GM23338 (cell line): ENCODE measurements at regions not wholly inside any gene's neighbourhood (a gene's known extent, or its start where the extent isn't known, plus 50 kb on each side); places are given as distances from the start of the nearest gene placed in this dataset.
A peak's percentile ranks its signal among the peaks of the same experiment; 100 is the strongest.

ENCODE experiments used
- ATAC-seq: fragments of 200-7000 bp; cut with Tn5 transposase; 3 replicates; pipeline ENCODE4 v1.9.1; 2020
- DNase-seq: peaks from one replicate; pipeline ENCODE4 v3.0.0-alpha.2; 2015; ENCODE audit warnings: low spot score
- H2AFZ ChIP-seq: fragments of 200-600 bp; sonication (generic); 2 replicates; pipeline ENCODE4 v1.8.0; 2016; ENCODE audit warnings: antibody characterized with exemption, mild to moderate bottlenecking, moderate library complexity
- H3F3A ChIP-seq: fragments of 200-600 bp; sonication (generic); replicated peaks from 2 replicates; pipeline ENCODE4 v1.8.0; 2017; ENCODE audit warnings: antibody characterized with exemption, mixed run types, low read depth
- H3K27ac ChIP-seq: fragments of 200-600 bp; sonication (generic); 2 replicates; pipeline ENCODE4 v1.6.1; 2016; ENCODE audit warnings: low read depth
- H3K27me3 ChIP-seq: fragments of 200-600 bp; sonication (generic); 2 replicates; pipeline ENCODE4 v1.8.0; 2016; ENCODE audit warnings: mild to moderate bottlenecking, mixed run types, moderate library complexity; ENCODE audit not compliant: insufficient read depth
- H3K36me3 ChIP-seq: fragments of 200-600 bp; sonication (generic); 2 replicates; pipeline ENCODE4 v1.8.0; 2016; ENCODE audit warnings: mild to moderate bottlenecking; ENCODE audit not compliant: insufficient read depth
- H3K4me1 ChIP-seq: fragments of 200-600 bp; sonication (generic); 2 replicates; pipeline ENCODE4 v1.8.0; 2016; ENCODE audit warnings: mild to moderate bottlenecking, moderate library complexity; ENCODE audit not compliant: insufficient read depth
- H3K4me2 ChIP-seq: fragments of 200-600 bp; sonication (generic); 2 replicates; pipeline ENCODE4 v1.7.1; 2017; ENCODE audit warnings: mixed run types
- H3K4me3 ChIP-seq: fragments of 200-600 bp; sonication (generic); 2 replicates; pipeline ENCODE4 v1.6.1; 2016; ENCODE audit warnings: mixed run types
- H3K79me2 ChIP-seq: fragments of 200-600 bp; sonication (generic); replicated peaks from 2 replicates; pipeline ENCODE4 v1.8.0; 2017; ENCODE audit warnings: mild to moderate bottlenecking; ENCODE audit not compliant: insufficient read depth
- H3K9me2 ChIP-seq: fragments of 200-600 bp; sonication (generic); 2 replicates; pipeline ENCODE4 v1.8.0; 2017; ENCODE audit not compliant: insufficient read depth
- H4K20me1 ChIP-seq: fragments of 200-600 bp; sonication (generic); replicated peaks from 2 replicates; pipeline ENCODE4 v1.8.0; 2017; ENCODE audit warnings: mild to moderate bottlenecking; ENCODE audit not compliant: insufficient read depth
- H3K27ac Mint-ChIP-seq: 2 replicates; pipeline ENCODE4 v1.8.0; 2020; ENCODE audit warnings: inconsistent platforms, mild to moderate bottlenecking, moderate library complexity, mixed read lengths
- H3K27me3 Mint-ChIP-seq: 3 replicates; pipeline ENCODE4 v1.8.0; 2022; ENCODE audit warnings: low read depth, mild to moderate bottlenecking, moderate library complexity, mixed read lengths, inconsistent platforms; ENCODE audit not compliant: insufficient read depth, poor library complexity
- H3K36me3 Mint-ChIP-seq: 3 replicates; pipeline ENCODE4 v1.8.0; 2021; ENCODE audit warnings: low read depth, mild to moderate bottlenecking, inconsistent platforms, moderate library complexity, mixed read lengths
- H3K4me1 Mint-ChIP-seq: 3 replicates; pipeline ENCODE4 v1.8.0; 2020; ENCODE audit warnings: mild to moderate bottlenecking, inconsistent platforms, mixed read lengths
- H3K4me3 Mint-ChIP-seq: 3 replicates; pipeline ENCODE4 v1.8.0; 2021; ENCODE audit warnings: moderate library complexity, mild to moderate bottlenecking, inconsistent platforms, mixed read lengths
- H3K9me3 Mint-ChIP-seq: 3 replicates; pipeline ENCODE4 v1.8.0; 2020; ENCODE audit warnings: moderate library complexity, mild to moderate bottlenecking, inconsistent platforms, mixed read lengths
- EZH2phosphoT487 ChIP-seq: fragments of 200-600 bp; sonication (generic); IDR thresholded peaks from one replicate; pipeline ENCODE4 v1.8.1; 2018; ENCODE audit warnings: antibody characterized with exemption; ENCODE audit not compliant: unreplicated experiment
- JUNB ChIP-seq: IDR thresholded peaks from one replicate; pipeline ENCODE4 v1.6.1; 2016; ENCODE audit warnings: antibody characterized with exemption; ENCODE audit not compliant: unreplicated experiment
- NANOG ChIP-seq: IDR thresholded peaks from 2 replicates; pipeline ENCODE4 v1.6.1; 2016; ENCODE audit warnings: antibody characterized with exemption, borderline replicate concordance
- POLR2AphosphoS5 ChIP-seq: IDR thresholded peaks from 2 replicates; pipeline ENCODE4 v1.6.1; 2016; ENCODE audit warnings: antibody characterized with exemption, low read depth
- STAT1 ChIP-seq: IDR thresholded peaks from one replicate; pipeline ENCODE4 v1.6.1; 2016; ENCODE audit warnings: antibody characterized with exemption; ENCODE audit not compliant: unreplicated experiment
- ZNF114 ChIP-seq: fragments of 250-450 bp; sonication (Bioruptor Pico); IDR thresholded peaks from 2 replicates; pipeline ENCODE4 v1.5.0; 2020; ENCODE audit warnings: mild to moderate bottlenecking, moderate library complexity
- TF ChIP-seq, protein P1 (sequence below), 2 experiments: fragments of 200-600 bp in 1 of 2; sonication (generic) in 1 of 2; conservative IDR thresholded peaks; 2 replicates each; pipeline versions ENCODE4 v1.5.1 to v1.6.1; 2016 to 2017; ENCODE audit warnings: antibody characterized with exemption in 2 of 2, low read depth in 2 of 2, mild to moderate bottlenecking in 2 of 2, moderate library complexity in 1 of 2
- TF ChIP-seq, protein P2 (sequence below): IDR thresholded peaks from 2 replicates; pipeline ENCODE4 v1.6.1; 2016; ENCODE audit warnings: antibody characterized with exemption
- TF ChIP-seq, protein P3 (sequence below): fragments of 250-450 bp; sonication (Bioruptor Pico); IDR thresholded peaks from 2 replicates; pipeline ENCODE4 v1.5.0; 2020; ENCODE audit warnings: mild to moderate bottlenecking, moderate library complexity
- TF ChIP-seq, protein P4 (sequence below): IDR thresholded peaks from one replicate; pipeline ENCODE4 v1.6.1; 2018; ENCODE audit warnings: antibody characterized with exemption; ENCODE audit not compliant: unreplicated experiment

DNA sequence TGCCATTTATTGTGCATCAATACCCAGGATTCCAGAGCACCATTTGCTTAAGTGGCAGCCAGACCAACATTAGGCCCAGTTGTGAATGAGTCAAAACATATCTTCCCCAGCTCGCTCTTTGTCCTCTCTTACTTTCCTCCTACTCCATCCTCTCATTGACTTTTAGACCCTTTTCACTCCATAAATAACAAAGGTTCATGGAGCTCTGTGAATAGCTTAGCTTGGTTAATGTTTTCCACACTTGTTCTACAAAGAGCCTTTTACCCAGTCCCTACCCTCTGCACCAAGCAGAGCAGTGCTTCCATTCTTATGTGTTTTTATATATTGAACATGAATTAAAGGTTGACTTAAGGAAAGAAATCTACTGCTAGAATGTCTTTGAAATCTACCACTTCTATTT is 625.8 kb upstream of the FANCL start (continued):
- TF ChIP-seq, protein P1, sequence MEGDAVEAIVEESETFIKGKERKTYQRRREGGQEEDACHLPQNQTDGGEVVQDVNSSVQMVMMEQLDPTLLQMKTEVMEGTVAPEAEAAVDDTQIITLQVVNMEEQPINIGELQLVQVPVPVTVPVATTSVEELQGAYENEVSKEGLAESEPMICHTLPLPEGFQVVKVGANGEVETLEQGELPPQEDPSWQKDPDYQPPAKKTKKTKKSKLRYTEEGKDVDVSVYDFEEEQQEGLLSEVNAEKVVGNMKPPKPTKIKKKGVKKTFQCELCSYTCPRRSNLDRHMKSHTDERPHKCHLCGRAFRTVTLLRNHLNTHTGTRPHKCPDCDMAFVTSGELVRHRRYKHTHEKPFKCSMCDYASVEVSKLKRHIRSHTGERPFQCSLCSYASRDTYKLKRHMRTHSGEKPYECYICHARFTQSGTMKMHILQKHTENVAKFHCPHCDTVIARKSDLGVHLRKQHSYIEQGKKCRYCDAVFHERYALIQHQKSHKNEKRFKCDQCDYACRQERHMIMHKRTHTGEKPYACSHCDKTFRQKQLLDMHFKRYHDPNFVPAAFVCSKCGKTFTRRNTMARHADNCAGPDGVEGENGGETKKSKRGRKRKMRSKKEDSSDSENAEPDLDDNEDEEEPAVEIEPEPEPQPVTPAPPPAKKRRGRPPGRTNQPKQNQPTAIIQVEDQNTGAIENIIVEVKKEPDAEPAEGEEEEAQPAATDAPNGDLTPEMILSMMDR (conservative IDR thresholded peaks at IDR 0.05; ENCODE audit: low read depth in 2 of 2) = no peak
- no peak for TF ChIP-seq POLR2AphosphoS5
- no peak for TF ChIP-seq STAT1

DNA sequence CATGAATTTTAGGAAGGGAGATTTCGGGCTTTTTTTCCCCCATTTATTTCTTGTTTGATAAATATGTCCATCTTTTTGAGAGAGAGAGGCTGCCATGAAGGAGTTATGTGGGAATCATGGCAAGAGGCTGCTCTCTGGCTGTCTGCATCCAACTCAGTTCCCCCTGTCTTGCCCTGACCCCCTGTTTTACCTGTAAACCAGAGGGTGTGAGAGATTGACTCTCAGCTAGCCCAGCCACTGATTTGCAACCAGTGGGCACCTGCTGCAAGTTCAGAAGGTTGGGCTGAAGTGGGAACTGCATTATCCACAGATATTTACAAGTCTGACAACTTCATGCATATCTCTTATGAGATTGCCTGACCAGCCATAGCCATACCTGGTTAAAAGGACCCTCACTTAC is 625.4 kb upstream of the FANCL start:
- Histone ChIP-seq H3K27me3 (peaks cover 10% of the 10 kb centered on the region), H3K4me3 (0 out of 2 replicates have a peak overlapping the region, but pooled peaks have one; percentile 9)
- TF ChIP-seq, protein P1 (conservative IDR thresholded peaks at IDR 0.05; ENCODE audit: low read depth in 2 of 2) = no peak
- no peak for TF ChIP-seq ZNF114 (CRISPR knock-in tag)
- TF ChIP-seq, protein P2, sequence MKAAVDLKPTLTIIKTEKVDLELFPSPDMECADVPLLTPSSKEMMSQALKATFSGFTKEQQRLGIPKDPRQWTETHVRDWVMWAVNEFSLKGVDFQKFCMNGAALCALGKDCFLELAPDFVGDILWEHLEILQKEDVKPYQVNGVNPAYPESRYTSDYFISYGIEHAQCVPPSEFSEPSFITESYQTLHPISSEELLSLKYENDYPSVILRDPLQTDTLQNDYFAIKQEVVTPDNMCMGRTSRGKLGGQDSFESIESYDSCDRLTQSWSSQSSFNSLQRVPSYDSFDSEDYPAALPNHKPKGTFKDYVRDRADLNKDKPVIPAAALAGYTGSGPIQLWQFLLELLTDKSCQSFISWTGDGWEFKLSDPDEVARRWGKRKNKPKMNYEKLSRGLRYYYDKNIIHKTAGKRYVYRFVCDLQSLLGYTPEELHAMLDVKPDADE = no peak
- no peak for TF ChIP-seq NANOG
- TF ChIP-seq POLR2AphosphoS5 = no peak
- TF ChIP-seq EZH2phosphoT487 = no peak
- no peak for TF ChIP-seq JUNB
- TF ChIP-seq, protein P3, sequence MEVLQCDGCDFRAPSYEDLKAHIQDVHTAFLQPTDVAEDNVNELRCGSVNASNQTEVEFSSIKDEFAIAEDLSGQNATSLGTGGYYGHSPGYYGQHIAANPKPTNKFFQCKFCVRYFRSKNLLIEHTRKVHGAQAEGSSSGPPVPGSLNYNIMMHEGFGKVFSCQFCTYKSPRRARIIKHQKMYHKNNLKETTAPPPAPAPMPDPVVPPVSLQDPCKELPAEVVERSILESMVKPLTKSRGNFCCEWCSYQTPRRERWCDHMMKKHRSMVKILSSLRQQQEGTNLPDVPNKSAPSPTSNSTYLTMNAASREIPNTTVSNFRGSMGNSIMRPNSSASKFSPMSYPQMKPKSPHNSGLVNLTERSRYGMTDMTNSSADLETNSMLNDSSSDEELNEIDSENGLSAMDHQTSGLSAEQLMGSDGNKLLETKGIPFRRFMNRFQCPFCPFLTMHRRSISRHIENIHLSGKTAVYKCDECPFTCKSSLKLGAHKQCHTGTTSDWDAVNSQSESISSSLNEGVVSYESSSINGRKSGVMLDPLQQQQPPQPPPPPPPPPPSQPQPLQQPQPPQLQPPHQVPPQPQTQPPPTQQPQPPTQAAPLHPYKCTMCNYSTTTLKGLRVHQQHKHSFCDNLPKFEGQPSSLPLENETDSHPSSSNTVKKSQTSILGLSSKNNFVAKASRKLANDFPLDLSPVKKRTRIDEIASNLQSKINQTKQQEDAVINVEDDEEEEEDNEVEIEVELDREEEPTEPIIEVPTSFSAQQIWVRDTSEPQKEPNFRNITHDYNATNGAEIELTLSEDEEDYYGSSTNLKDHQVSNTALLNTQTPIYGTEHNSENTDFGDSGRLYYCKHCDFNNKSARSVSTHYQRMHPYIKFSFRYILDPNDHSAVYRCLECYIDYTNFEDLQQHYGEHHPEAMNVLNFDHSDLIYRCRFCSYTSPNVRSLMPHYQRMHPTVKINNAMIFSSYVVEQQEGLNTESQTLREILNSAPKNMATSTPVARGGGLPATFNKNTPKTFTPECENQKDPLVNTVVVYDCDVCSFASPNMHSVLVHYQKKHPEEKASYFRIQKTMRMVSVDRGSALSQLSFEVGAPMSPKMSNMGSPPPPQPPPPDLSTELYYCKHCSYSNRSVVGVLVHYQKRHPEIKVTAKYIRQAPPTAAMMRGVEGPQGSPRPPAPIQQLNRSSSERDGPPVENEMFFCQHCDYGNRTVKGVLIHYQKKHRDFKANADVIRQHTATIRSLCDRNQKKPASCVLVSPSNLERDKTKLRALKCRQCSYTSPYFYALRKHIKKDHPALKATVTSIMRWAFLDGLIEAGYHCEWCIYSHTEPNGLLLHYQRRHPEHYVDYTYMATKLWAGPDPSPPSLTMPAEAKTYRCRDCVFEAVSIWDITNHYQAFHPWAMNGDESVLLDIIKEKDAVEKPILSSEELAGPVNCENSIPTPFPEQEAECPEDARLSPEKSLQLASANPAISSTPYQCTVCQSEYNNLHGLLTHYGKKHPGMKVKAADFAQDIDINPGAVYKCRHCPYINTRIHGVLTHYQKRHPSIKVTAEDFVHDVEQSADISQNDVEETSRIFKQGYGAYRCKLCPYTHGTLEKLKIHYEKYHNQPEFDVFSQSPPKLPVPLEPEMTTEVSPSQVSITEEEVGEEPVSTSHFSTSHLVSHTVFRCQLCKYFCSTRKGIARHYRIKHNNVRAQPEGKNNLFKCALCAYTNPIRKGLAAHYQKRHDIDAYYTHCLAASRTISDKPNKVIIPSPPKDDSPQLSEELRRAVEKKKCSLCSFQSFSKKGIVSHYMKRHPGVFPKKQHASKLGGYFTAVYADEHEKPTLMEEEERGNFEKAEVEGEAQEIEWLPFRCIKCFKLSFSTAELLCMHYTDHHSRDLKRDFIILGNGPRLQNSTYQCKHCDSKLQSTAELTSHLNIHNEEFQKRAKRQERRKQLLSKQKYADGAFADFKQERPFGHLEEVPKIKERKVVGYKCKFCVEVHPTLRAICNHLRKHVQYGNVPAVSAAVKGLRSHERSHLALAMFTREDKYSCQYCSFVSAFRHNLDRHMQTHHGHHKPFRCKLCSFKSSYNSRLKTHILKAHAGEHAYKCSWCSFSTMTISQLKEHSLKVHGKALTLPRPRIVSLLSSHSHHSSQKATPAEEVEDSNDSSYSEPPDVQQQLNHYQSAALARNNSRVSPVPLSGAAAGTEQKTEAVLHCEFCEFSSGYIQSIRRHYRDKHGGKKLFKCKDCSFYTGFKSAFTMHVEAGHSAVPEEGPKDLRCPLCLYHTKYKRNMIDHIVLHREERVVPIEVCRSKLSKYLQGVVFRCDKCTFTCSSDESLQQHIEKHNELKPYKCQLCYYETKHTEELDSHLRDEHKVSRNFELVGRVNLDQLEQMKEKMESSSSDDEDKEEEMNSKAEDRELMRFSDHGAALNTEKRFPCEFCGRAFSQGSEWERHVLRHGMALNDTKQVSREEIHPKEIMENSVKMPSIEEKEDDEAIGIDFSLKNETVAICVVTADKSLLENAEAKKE (CRISPR knock-in tag) = no peak
- TF ChIP-seq, protein P4, sequence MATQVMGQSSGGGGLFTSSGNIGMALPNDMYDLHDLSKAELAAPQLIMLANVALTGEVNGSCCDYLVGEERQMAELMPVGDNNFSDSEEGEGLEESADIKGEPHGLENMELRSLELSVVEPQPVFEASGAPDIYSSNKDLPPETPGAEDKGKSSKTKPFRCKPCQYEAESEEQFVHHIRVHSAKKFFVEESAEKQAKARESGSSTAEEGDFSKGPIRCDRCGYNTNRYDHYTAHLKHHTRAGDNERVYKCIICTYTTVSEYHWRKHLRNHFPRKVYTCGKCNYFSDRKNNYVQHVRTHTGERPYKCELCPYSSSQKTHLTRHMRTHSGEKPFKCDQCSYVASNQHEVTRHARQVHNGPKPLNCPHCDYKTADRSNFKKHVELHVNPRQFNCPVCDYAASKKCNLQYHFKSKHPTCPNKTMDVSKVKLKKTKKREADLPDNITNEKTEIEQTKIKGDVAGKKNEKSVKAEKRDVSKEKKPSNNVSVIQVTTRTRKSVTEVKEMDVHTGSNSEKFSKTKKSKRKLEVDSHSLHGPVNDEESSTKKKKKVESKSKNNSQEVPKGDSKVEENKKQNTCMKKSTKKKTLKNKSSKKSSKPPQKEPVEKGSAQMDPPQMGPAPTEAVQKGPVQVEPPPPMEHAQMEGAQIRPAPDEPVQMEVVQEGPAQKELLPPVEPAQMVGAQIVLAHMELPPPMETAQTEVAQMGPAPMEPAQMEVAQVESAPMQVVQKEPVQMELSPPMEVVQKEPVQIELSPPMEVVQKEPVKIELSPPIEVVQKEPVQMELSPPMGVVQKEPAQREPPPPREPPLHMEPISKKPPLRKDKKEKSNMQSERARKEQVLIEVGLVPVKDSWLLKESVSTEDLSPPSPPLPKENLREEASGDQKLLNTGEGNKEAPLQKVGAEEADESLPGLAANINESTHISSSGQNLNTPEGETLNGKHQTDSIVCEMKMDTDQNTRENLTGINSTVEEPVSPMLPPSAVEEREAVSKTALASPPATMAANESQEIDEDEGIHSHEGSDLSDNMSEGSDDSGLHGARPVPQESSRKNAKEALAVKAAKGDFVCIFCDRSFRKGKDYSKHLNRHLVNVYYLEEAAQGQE = no peak

More for the DNA sequence above, 625.4 kb upstream of the FANCL start:
- ATAC-seq = peak; percentile 65
- no peaks in the 10 kb centered on the region for H3K9me3 Mint-ChIP-seq
- H3K4me2 ChIP-seq = peak overlapping the region; percentile 60; the same call in 1 of the 2 replicates
- peaks cover 35% of the 10 kb centered on the region for H3K4me1 Mint-ChIP-seq
- peaks cover 23% of the 10 kb centered on the region for H3K4me1 ChIP-seq
- H4K20me1 ChIP-seq = no peaks in the 10 kb centered on the region
- no peak overlapping the region for H2AFZ ChIP-seq
- no peaks in the 10 kb centered on the region for H3K36me3 Mint-ChIP-seq
- no peak overlapping the region for H3K27ac Mint-ChIP-seq
- DNase-seq = no peak
- H3K27ac ChIP-seq = no peak overlapping the region
- no peaks in the 10 kb centered on the region for H3F3A ChIP-seq
- peaks cover 4% of the 10 kb centered on the region for H3K27me3 Mint-ChIP-seq
- H3K4me3 Mint-ChIP-seq = no peak overlapping the region
- no peaks in the 10 kb centered on the region for H3K79me2 ChIP-seq
- no peaks in the 10 kb centered on the region for H3K36me3 ChIP-seq
- peaks cover 25% of the 10 kb centered on the region for H3K9me2 ChIP-seq
